Stimulated activated CD8-positive, alpha-beta memory T cell treated with anti-CD3 and anti-CD28 coated beads, Interleukin-15, amount 100 ng/mL, for 48 hours (primary cell): ENCODE measurements at regions not wholly inside any gene's neighbourhood (a gene's known extent, or its start where the extent isn't known, plus 50 kb on each side); places are given as distances from the start of the nearest gene placed in this dataset.
A peak's percentile ranks its signal among the peaks of the same experiment; 100 is the strongest.

Experiments
- DNase-seq, 2 donors: peaks; one replicate each; pipeline ENCODE4 v3.0.0-alpha.2; 2020; ENCODE audit warnings: low read depth in 2 of 2

- DNase-seq: no peak
These were observed 231.9 kb upstream of the E2F8 start for GRCh38 chr11:19472679-19473078.

- no peak for DNase-seq
These were observed 227.2 kb upstream of the E2F8 start for GRCh38 chr11:19467904-19468303.

- no peak for DNase-seq
These were observed 225.6 kb upstream of the E2F8 start for GRCh38 chr11:19466314-19466713.

- DNase-seq: no peak
These were observed 223.2 kb upstream of the E2F8 start for GRCh38 chr11:19463976-19464375.

GRCh38 chr11:19460718-19461405, 220.1 kb upstream of the E2F8 start:
- DNase-seq: no peak

GRCh38 chr11:19459240-19459639, 218.5 kb upstream of the E2F8 start:
- no peak for DNase-seq

- DNase-seq: no peak
These were observed 218.0 kb upstream of the E2F8 start for GRCh38 chr11:19458721-19459120.

- no peak for DNase-seq
These were observed 217.5 kb upstream of the E2F8 start for GRCh38 chr11:19458231-19458630.

GRCh38 chr11:19455731-19456130, 215.0 kb upstream of the E2F8 start:
- DNase-seq: no peak

GRCh38 chr11:19453651-19454257, 213.0 kb upstream of the E2F8 start:
- DNase-seq: no peak

GRCh38 chr11:19451609-19452008, 210.9 kb upstream of the E2F8 start:
- no peak for DNase-seq

- no peak for DNase-seq
These were observed 209.5 kb upstream of the E2F8 start for GRCh38 chr11:19450282-19450681.

- no peak for DNase-seq
These were observed 207.9 kb upstream of the E2F8 start for GRCh38 chr11:19448651-19449050.

- no peak for DNase-seq
These were observed 206.4 kb upstream of the E2F8 start for GRCh38 chr11:19447150-19447566.

- DNase-seq: no peak
These were observed 205.0 kb upstream of the E2F8 start for GRCh38 chr11:19445771-19446170.

GRCh38 chr11:19444231-19444630, 203.5 kb upstream of the E2F8 start:
- no peak for DNase-seq

GRCh38 chr11:19442554-19442910, 201.8 kb upstream of the E2F8 start:
- DNase-seq: no peak

GRCh38 chr11:19441752-19442553, 201.2 kb upstream of the E2F8 start:
- DNase-seq: peak; percentile 61 to 69

- DNase-seq: no peak
These were observed 200.5 kb upstream of the E2F8 start for GRCh38 chr11:19441288-19441687.

GRCh38 chr11:19437760-19438159, 197.0 kb upstream of the E2F8 start:
- no peak for DNase-seq

GRCh38 chr11:19436932-19437331, 196.2 kb upstream of the E2F8 start:
- DNase-seq: no peak

GRCh38 chr11:19435306-19435989, 194.7 kb upstream of the E2F8 start:
- DNase-seq: no peak
